ENCODE measurements at regions not wholly inside any gene's neighbourhood (a gene's known extent, or its start where the extent isn't known, plus 50 kb on each side); places are given as distances from the start of the nearest gene placed in this dataset.

DNA sequence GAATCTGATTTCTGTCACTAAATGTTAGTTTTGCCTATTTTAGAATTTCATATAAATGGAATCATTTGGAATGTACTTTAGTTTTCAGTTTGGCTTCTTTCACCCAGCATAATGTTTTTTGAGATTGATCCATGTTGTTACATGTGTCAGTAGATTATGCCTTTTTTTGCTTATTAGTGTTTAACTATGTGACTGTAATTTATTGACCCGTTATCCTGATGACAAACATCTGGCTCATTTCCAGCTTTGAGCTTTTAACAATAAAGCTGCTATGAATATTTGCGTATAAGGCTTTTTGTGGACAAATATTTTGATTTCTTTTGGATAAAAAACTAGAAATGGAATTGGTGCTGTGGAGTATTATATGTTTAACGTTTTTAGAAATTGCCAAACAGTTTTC is 254.5 kb upstream of the CFAP20DC start:
- TF ChIP-seq, protein P1, sequence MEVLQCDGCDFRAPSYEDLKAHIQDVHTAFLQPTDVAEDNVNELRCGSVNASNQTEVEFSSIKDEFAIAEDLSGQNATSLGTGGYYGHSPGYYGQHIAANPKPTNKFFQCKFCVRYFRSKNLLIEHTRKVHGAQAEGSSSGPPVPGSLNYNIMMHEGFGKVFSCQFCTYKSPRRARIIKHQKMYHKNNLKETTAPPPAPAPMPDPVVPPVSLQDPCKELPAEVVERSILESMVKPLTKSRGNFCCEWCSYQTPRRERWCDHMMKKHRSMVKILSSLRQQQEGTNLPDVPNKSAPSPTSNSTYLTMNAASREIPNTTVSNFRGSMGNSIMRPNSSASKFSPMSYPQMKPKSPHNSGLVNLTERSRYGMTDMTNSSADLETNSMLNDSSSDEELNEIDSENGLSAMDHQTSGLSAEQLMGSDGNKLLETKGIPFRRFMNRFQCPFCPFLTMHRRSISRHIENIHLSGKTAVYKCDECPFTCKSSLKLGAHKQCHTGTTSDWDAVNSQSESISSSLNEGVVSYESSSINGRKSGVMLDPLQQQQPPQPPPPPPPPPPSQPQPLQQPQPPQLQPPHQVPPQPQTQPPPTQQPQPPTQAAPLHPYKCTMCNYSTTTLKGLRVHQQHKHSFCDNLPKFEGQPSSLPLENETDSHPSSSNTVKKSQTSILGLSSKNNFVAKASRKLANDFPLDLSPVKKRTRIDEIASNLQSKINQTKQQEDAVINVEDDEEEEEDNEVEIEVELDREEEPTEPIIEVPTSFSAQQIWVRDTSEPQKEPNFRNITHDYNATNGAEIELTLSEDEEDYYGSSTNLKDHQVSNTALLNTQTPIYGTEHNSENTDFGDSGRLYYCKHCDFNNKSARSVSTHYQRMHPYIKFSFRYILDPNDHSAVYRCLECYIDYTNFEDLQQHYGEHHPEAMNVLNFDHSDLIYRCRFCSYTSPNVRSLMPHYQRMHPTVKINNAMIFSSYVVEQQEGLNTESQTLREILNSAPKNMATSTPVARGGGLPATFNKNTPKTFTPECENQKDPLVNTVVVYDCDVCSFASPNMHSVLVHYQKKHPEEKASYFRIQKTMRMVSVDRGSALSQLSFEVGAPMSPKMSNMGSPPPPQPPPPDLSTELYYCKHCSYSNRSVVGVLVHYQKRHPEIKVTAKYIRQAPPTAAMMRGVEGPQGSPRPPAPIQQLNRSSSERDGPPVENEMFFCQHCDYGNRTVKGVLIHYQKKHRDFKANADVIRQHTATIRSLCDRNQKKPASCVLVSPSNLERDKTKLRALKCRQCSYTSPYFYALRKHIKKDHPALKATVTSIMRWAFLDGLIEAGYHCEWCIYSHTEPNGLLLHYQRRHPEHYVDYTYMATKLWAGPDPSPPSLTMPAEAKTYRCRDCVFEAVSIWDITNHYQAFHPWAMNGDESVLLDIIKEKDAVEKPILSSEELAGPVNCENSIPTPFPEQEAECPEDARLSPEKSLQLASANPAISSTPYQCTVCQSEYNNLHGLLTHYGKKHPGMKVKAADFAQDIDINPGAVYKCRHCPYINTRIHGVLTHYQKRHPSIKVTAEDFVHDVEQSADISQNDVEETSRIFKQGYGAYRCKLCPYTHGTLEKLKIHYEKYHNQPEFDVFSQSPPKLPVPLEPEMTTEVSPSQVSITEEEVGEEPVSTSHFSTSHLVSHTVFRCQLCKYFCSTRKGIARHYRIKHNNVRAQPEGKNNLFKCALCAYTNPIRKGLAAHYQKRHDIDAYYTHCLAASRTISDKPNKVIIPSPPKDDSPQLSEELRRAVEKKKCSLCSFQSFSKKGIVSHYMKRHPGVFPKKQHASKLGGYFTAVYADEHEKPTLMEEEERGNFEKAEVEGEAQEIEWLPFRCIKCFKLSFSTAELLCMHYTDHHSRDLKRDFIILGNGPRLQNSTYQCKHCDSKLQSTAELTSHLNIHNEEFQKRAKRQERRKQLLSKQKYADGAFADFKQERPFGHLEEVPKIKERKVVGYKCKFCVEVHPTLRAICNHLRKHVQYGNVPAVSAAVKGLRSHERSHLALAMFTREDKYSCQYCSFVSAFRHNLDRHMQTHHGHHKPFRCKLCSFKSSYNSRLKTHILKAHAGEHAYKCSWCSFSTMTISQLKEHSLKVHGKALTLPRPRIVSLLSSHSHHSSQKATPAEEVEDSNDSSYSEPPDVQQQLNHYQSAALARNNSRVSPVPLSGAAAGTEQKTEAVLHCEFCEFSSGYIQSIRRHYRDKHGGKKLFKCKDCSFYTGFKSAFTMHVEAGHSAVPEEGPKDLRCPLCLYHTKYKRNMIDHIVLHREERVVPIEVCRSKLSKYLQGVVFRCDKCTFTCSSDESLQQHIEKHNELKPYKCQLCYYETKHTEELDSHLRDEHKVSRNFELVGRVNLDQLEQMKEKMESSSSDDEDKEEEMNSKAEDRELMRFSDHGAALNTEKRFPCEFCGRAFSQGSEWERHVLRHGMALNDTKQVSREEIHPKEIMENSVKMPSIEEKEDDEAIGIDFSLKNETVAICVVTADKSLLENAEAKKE (CRISPR knock-in tag; IDR thresholded peaks at IDR 0.05) = no peak
- TF ChIP-seq, protein P2, sequence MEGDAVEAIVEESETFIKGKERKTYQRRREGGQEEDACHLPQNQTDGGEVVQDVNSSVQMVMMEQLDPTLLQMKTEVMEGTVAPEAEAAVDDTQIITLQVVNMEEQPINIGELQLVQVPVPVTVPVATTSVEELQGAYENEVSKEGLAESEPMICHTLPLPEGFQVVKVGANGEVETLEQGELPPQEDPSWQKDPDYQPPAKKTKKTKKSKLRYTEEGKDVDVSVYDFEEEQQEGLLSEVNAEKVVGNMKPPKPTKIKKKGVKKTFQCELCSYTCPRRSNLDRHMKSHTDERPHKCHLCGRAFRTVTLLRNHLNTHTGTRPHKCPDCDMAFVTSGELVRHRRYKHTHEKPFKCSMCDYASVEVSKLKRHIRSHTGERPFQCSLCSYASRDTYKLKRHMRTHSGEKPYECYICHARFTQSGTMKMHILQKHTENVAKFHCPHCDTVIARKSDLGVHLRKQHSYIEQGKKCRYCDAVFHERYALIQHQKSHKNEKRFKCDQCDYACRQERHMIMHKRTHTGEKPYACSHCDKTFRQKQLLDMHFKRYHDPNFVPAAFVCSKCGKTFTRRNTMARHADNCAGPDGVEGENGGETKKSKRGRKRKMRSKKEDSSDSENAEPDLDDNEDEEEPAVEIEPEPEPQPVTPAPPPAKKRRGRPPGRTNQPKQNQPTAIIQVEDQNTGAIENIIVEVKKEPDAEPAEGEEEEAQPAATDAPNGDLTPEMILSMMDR (conservative IDR thresholded peaks at IDR 0.05; ENCODE audit: low read depth in 2 of 2) = no peak
- TF ChIP-seq EZH2 (IDR thresholded peaks at IDR 0.05; ENCODE audit: low read depth, unreplicated experiment) = no peak
- no peak for TF ChIP-seq CREB1 (CRISPR knock-in tag; IDR thresholded peaks at IDR 0.05; ENCODE audit: low read depth)
- TF ChIP-seq POLR2AphosphoS5 (IDR thresholded peaks at IDR 0.05; ENCODE audit: low read depth) = no peak
- TF ChIP-seq, protein P3, sequence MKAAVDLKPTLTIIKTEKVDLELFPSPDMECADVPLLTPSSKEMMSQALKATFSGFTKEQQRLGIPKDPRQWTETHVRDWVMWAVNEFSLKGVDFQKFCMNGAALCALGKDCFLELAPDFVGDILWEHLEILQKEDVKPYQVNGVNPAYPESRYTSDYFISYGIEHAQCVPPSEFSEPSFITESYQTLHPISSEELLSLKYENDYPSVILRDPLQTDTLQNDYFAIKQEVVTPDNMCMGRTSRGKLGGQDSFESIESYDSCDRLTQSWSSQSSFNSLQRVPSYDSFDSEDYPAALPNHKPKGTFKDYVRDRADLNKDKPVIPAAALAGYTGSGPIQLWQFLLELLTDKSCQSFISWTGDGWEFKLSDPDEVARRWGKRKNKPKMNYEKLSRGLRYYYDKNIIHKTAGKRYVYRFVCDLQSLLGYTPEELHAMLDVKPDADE (IDR thresholded peaks at IDR 0.05) = no peak
- TF ChIP-seq, protein P4, sequence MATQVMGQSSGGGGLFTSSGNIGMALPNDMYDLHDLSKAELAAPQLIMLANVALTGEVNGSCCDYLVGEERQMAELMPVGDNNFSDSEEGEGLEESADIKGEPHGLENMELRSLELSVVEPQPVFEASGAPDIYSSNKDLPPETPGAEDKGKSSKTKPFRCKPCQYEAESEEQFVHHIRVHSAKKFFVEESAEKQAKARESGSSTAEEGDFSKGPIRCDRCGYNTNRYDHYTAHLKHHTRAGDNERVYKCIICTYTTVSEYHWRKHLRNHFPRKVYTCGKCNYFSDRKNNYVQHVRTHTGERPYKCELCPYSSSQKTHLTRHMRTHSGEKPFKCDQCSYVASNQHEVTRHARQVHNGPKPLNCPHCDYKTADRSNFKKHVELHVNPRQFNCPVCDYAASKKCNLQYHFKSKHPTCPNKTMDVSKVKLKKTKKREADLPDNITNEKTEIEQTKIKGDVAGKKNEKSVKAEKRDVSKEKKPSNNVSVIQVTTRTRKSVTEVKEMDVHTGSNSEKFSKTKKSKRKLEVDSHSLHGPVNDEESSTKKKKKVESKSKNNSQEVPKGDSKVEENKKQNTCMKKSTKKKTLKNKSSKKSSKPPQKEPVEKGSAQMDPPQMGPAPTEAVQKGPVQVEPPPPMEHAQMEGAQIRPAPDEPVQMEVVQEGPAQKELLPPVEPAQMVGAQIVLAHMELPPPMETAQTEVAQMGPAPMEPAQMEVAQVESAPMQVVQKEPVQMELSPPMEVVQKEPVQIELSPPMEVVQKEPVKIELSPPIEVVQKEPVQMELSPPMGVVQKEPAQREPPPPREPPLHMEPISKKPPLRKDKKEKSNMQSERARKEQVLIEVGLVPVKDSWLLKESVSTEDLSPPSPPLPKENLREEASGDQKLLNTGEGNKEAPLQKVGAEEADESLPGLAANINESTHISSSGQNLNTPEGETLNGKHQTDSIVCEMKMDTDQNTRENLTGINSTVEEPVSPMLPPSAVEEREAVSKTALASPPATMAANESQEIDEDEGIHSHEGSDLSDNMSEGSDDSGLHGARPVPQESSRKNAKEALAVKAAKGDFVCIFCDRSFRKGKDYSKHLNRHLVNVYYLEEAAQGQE (IDR thresholded peaks at IDR 0.05; ENCODE audit: unreplicated experiment) = no peak
- TF ChIP-seq NANOG (IDR thresholded peaks at IDR 0.05; ENCODE audit: borderline replicate concordance) = no peak
- no peak for TF ChIP-seq EZH2phosphoT487 (IDR thresholded peaks at IDR 0.05; ENCODE audit: unreplicated experiment)
- no peak for TF ChIP-seq JUNB (IDR thresholded peaks at IDR 0.05; ENCODE audit: unreplicated experiment)
- no peak for TF ChIP-seq ZNF114 (CRISPR knock-in tag; IDR thresholded peaks at IDR 0.05)
- TF ChIP-seq STAT1 (IDR thresholded peaks at IDR 0.05; ENCODE audit: unreplicated experiment) = no peak
- no peak for TF ChIP-seq ZNF331 (CRISPR knock-in tag; IDR thresholded peaks at IDR 0.05; ENCODE audit: low read depth)
